Medulla oblongata (tissue), 1 donor: ENCODE measurements at regions not wholly inside any gene's neighbourhood (a gene's known extent, or its start where the extent isn't known, plus 50 kb on each side); places are given as distances from the start of the nearest gene placed in this dataset.
"Not testable (repeated sequence)": the region's sequence is repeated elsewhere in the genome, so short reads cannot be mapped to it uniquely, and the experiment has no call there.

Experiments
- DNase-seq: peaks from one replicate; pipeline ENCODE4 v3.0.0-alpha.2; 2015; ENCODE audit errors: extremely low spot score

GRCh38 chr18:47728921-47729320, 201.5 kb downstream of the SMAD2 start:
- DNase-seq: no peak

GRCh38 chr18:47727409-47727808, 203.1 kb downstream of the SMAD2 start:
- DNase-seq: no peak

DNA sequence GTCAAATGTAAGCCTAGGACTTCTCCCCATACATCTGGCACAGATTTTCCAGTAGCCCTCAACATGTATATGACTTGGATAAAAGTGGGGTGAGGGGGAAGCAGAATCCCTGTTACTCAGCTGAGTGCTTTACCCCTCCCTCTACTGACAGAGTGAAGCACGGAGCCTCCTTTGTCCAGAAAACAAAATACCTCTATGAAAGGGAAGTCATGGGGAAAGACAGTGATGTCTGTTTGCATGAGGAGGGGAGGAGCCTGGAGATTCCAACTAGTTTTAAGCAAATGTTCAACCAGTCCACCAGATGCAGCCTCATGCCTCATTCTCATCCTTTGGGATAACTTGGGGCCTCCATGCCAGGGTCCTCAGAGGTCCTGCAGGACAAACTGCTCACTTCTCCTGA, 203.9 kb downstream of the SMAD2 start:
- DNase-seq: no peak

DNA sequence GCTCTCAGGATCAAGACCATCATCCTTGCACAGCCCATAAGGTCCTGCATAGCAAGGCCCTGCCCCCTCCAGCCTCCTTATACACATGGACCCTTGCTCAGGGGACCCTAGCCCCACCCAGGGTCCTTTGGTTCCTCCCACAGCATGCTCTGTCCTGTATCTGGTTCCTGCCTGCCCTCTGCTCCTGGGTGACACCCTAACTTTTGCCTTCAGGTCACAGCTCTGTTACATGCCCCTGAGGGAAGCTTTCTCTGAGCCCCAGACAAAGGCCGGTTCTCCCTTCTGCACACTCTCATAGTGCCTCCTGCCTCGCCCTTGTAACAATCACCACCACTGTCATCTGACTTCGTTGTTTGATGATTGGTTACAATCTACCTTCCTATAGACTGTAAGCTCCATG, 204.8 kb downstream of the SMAD2 start:
- no peak for DNase-seq

- DNase-seq: no peak
Observed at GRCh38 chr18:47724186-47724975, 206.1 kb downstream of the SMAD2 start.

- no peak for DNase-seq
Observed at GRCh38 chr18:47721876-47722275, 208.6 kb downstream of the SMAD2 start.

DNA sequence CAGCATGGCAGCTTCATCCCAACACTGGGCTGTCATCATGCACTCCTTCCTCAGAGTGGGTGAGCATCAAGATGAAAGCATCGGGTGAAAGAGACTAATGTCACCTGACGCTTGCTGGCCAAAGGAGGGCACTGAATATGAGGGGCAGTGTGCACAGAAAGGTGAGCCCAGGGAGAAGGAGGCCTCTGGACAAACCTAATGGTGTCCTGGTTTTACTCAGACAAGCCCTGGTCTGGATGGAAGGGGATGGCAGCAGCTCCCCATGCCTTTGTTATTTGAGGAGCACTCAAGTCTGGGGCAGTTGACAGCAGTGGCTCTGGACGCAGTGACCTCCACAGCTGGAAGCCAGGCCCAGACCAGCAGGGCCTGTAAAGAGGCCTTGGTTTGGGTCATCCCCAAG, 209.7 kb downstream of the SMAD2 start:
- no peak for DNase-seq

GRCh38 chr18:47719096-47719780, 211.2 kb downstream of the SMAD2 start:
- no peak for DNase-seq

DNA sequence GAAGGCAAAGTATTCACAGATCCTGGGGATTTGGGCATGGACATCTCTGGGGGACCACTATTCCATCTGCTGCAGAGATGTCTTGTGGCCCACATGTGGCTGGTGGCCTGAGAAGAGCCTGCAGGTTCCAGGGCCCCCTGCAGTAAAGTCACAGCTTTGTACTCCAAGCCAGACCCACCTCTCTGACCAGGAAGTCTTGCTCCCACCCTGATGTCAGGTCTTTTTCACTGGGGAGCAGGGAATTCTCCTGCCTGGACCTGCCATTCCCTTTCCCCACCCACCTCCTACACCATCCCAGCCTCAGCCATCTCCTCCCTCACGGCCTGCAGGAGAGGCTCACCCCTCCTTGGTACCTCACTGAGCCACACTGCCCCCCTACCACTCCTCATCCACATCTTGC, 211.8 kb downstream of the SMAD2 start:
- DNase-seq: no peak

DNA sequence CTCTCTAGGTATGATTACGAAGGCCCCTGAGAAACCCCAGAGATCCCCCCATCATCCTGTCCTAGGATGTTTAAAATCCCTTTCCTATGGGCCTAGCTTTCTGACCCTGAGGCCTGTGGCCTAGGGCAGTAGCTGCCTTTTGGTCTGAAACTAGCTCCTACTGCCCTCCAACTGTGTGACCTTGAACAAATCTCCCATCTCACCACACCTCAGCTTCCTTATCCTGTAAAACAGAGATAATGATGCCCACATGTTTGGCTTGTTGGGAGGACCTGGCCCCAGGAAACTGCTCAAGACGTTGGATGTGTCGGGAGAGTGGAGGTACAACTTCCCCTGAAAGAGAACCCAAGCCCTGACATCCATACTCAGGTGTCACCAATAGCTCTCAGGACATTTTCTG, 213.2 kb downstream of the SMAD2 start:
- DNase-seq: no peak

DNA sequence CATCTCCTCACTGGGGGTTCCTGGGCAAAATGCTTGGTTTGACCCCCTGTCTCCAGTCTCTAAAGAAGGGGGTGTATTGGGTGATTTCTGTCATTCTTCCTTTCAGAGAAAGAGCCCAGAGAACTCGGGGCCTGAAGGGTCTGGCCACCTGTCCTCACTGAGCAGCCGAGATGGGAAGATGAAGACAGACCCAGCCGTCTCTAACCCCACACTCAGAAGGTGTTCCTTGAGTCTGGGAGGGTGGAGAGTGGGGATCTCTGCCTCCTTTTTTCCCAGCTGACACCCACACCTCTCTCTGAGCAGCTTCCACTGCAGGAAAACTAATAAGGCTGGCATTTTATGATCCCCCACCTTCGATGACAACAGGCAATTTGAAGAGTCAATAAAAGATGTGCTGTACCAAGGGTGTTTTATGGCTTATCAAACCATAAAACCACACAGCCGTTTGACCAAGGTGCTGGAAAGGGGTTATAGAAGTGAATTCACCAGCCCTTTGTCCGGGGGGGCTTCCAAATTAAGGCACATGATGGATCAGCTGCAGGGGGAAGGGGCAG, 213.8 kb downstream of the SMAD2 start:
- DNase-seq: no peak

- no peak for DNase-seq
Observed at GRCh38 chr18:47710451-47710850, 220.0 kb downstream of the SMAD2 start.

GRCh38 chr18:47709556-47709955, 220.9 kb downstream of the SMAD2 start:
- no peak for DNase-seq

GRCh38 chr18:47708206-47708605, 222.3 kb downstream of the SMAD2 start:
- no peak for DNase-seq

GRCh38 chr18:47701134-47701533, 229.3 kb downstream of the SMAD2 start:
- DNase-seq: no peak

- DNase-seq: no peak
Observed at GRCh38 chr18:47696870-47697269, 233.6 kb downstream of the SMAD2 start.

GRCh38 chr18:47691611-47692010, 238.8 kb downstream of the SMAD2 start:
- no peak for DNase-seq

GRCh38 chr18:47690778-47691177, 239.7 kb downstream of the SMAD2 start:
- DNase-seq: not testable (repeated sequence)

- no peak for DNase-seq
Observed at GRCh38 chr18:47689371-47689770, 241.1 kb downstream of the SMAD2 start.

DNA sequence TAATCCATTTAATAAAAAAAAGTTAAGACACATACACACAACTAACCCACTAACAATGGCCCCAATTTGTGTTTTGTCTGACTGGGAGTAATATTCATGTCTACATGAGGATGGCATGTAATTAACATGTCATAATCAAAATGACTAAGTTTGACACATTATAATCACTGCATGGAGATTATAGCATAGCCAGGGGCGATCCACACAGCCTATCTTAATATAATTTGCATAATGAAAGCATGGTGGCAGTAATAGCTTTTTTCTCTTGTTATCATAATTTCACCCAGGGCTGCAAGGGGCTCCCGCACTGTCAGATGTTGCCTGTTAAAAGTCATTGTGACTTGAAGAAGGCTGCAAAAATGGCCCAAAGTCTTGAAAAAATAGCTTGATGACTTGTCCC, 243.7 kb downstream of the SMAD2 start:
- DNase-seq: no peak

DNA sequence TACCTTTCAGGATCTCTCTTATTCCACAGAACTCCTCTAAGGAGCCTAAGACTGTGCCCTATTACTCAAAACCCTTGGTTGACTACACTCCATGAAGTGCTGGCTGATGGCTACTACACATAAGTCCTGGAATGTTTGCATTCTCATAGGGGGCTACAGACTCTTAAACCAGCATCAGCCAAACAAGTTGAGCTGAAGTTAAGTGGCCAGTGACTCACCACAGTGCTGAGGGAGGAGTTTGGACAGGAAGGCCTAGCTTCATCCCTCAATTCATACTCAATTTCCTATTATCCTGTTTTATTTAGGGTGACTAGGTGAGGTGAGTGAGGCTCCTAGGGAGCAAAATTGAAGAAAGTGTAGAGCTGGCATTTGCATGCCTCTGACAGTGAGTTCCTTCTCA, 246.7 kb downstream of the SMAD2 start:
- DNase-seq: no peak

GRCh38 chr18:47682876-47683275, 247.6 kb downstream of the SMAD2 start:
- no peak for DNase-seq

DNA sequence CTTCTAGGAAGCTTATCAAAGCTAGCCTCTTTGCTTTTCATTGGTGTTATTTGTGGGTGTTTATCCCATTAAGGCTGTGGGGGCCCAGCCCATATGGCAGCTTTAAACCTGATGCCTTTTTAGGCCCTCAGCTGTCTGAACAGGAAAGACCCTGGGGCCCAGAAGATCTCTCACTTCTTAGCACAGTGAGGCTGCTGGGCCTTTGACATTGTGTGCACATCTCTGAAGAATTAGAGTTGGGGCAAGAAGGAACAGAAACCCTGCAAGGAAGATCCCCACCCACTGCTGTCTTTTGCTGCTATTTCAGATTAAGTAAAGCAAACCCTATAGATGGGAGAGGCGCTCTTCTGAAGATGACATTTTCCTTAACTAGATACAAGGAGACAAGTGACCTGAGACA, 250.0 kb downstream of the SMAD2 start:
- no peak for DNase-seq
